ENCODE measurements at regions not wholly inside any gene's neighbourhood (a gene's known extent, or its start where the extent isn't known, plus 50 kb on each side); places are given as distances from the start of the nearest gene placed in this dataset.
"Not testable (repeated sequence)": the region's sequence is repeated elsewhere in the genome, so short reads cannot be mapped to it uniquely, and the experiment has no call there.

DNA sequence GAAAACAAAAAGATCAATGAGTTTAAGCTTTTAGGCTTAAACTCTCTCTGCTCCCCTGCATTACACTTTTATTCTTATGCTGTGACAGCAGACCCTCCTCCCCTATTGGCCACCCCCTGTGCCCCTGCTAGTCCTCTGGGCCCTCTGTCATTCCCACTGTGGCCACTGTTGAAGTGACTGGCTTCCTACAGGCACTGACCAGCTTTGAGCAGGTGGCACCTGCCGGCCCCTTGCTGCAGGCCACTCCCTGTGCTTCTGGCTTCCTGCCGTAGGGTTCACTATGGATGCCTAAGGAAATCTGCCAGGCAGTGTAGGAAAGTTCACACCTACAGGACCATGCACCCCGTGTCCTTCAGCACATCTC lies 156.5 kb upstream of the L3MBTL4 start:
- peaks cover 3% of the 10 kb centered on the region for H3K9me3 Mint-ChIP-seq
- H3K27me3 Mint-ChIP-seq = no peaks in the 10 kb centered on the region
- no peak overlapping the region for H3K27ac Mint-ChIP-seq
- CTCF ChIA-PET = no interaction called here
- no peaks in the 10 kb centered on the region for H3K36me3 Mint-ChIP-seq
- H3K4me1 Mint-ChIP-seq = no peaks in the 10 kb centered on the region
- no peak for DNase-seq
- no peak overlapping the region for H3K4me3 Mint-ChIP-seq

DNA sequence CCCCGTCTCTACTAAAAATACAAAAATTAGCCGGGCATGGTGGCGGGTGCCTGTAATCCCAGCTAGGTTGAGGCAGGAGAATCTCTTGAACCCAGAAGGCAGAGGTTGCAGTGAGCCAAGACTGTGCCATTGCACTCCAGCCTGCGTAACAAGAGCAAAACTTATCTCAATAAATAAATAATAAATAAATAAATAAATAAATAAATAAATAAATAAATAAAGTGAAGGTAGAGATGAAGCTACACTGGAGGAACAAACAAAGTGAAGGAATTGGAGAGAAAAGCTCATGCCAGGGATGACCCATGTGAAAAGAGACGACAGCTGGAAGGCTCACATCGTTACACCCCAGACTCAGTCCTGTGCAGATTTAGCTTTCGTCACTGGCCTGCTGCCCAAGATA lies 157.3 kb upstream of the ARHGAP28 start:
- CTCF ChIA-PET, H3K4me3 Mint-ChIP-seq, H3K27ac Mint-ChIP-seq, H3K4me1 Mint-ChIP-seq, H3K27me3 Mint-ChIP-seq, H3K36me3 Mint-ChIP-seq, H3K9me3 Mint-ChIP-seq, DNase-seq: not testable (repeated sequence)

DNA sequence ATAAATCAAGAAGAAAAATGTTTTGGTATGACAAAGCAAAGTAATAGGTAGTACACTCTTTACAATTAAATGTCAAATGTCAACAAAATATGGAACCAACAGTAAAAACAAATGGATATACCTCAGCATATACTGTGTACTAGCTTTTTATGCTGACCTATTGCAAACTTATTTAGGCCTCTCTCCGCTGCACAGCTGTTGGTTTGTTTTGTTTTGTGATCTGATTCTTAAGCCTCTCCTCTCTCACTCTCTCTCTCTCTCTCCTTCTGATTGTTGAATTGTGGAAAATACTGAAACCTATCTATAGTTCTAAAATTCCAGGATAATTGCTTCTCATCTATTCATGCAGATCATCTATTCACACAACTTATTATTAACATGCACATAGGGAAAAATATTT lies 154.9 kb upstream of the ARHGAP28 start:
- no peak overlapping the region for H3K27ac Mint-ChIP-seq
- no peaks in the 10 kb centered on the region for H3K36me3 Mint-ChIP-seq
- no peak overlapping the region for H3K4me3 Mint-ChIP-seq
- CTCF ChIA-PET = no interaction called here
- H3K4me1 Mint-ChIP-seq = no peaks in the 10 kb centered on the region
- no peaks in the 10 kb centered on the region for H3K27me3 Mint-ChIP-seq
- H3K9me3 Mint-ChIP-seq = peaks cover 3% of the 10 kb centered on the region
- DNase-seq = no peak

DNA sequence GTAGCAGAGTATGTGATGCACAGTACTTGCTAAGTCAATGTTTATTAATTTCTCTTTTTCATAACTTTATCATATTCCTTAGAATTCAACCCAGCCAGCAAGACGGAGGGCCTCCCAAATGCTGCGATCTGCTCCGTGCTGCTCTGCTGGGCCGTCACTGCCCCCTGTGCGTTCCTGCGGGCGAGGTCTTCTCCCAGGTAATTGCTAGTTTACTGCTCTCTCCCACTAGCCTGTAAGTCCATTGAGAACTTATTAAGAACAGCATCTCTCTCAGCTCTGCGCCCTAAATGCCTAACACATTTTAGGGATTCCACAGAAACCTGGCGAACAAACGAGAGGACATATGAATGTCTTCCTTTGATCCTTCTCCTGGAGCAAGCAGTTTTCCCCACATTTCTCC lies 153.6 kb upstream of the ARHGAP28 start:
- no peaks in the 10 kb centered on the region for H3K4me1 Mint-ChIP-seq
- no peak overlapping the region for H3K4me3 Mint-ChIP-seq
- H3K36me3 Mint-ChIP-seq = no peaks in the 10 kb centered on the region
- H3K9me3 Mint-ChIP-seq = peaks cover 3% of the 10 kb centered on the region
- H3K27me3 Mint-ChIP-seq = no peaks in the 10 kb centered on the region
- no peak overlapping the region for H3K27ac Mint-ChIP-seq
- no peak for DNase-seq
- CTCF ChIA-PET = no interaction called here

DNA sequence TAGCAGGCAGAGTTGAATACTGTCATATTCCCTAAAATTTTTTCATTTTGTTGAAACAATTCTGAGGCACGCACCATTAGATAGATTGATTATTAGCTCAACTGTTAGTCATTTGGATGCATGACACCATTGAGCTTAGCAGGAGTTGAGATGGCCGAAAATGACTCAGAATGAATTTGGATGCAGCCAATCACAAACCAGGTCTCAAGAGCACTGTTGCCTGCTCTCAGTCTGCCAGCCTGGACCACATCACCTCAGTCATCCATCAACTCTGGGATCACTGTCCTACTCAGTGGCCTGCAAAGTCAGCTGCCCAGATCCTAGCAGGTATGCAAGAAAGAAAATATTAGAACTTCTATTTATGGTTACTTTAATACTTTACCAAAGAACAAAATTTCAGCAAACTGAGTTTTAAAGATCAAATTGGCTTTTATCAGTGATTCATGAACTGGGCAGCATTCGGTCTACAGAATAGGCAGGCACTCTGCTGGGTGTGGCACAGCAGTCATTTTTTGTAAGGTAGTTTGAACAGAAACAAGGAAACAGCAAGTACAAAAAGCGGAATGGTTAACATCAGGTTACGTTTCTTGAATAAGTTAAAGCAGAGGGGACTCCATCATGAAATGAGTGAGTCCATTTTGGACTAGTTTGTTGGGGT lies 152.7 kb upstream of the ARHGAP28 start:
- no peak for DNase-seq
- H3K4me1 Mint-ChIP-seq = no peaks in the 10 kb centered on the region
- no peaks in the 10 kb centered on the region for H3K27me3 Mint-ChIP-seq
- no peak overlapping the region for H3K27ac Mint-ChIP-seq
- CTCF ChIA-PET = no interaction called here
- peaks cover 8% of the 10 kb centered on the region for H3K9me3 Mint-ChIP-seq
- no peaks in the 10 kb centered on the region for H3K36me3 Mint-ChIP-seq
- H3K4me3 Mint-ChIP-seq = no peak overlapping the region

DNA sequence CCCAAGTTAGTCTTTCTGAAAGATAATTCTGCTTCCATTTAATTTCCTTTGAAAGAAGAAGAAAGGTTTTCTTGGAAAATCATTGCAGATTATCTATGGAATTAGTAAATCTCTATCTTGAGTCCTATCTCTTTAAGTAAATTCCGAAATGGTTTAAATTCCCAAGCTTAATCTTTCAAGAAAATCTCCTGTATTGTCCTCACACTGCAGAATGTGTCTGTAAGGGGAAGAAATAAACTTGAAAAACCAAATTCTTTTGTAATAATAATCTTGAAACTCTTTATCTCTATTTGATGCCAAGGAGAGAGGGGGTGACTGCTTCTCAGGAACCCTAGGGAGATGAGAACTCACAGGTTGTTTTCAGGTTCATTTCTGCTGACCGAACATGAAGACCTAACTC lies 150.8 kb upstream of the ARHGAP28 start:
- CTCF ChIA-PET = no interaction called here
- no peaks in the 10 kb centered on the region for H3K27me3 Mint-ChIP-seq
- DNase-seq = no peak
- H3K4me1 Mint-ChIP-seq = no peaks in the 10 kb centered on the region
- no peak overlapping the region for H3K27ac Mint-ChIP-seq
- H3K9me3 Mint-ChIP-seq = peaks cover 9% of the 10 kb centered on the region
- H3K4me3 Mint-ChIP-seq = no peak overlapping the region
- no peaks in the 10 kb centered on the region for H3K36me3 Mint-ChIP-seq

DNA sequence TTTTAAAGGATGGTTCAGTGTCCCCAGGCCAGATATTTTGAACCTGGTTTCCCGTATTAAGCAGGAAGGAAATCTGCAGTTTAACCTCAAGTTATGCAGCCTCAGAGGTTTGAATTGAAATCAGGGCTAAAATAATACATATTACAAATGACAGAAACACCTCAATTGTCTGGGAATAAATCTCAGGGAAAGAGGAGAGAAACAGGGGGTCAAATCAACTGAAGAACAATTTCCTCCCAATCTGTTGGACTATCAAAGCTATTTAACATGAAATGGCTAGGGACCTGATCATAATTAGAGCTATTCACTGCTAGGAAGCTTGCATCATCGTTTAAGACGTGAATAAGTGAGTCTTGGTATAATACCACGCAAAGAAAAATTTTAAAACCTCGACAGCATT lies 150.0 kb upstream of the ARHGAP28 start:
- Mint-ChIP-seq H3K27me3 (no peaks in the 10 kb centered on the region), H3K4me3 (no peak overlapping the region), H3K27ac (no peak overlapping the region), H3K36me3 (no peaks in the 10 kb centered on the region), H3K4me1 (no peaks in the 10 kb centered on the region), H3K9me3 (peaks cover 9% of the 10 kb centered on the region)
- DNase-seq = no peak
- CTCF ChIA-PET = no interaction called here

DNA sequence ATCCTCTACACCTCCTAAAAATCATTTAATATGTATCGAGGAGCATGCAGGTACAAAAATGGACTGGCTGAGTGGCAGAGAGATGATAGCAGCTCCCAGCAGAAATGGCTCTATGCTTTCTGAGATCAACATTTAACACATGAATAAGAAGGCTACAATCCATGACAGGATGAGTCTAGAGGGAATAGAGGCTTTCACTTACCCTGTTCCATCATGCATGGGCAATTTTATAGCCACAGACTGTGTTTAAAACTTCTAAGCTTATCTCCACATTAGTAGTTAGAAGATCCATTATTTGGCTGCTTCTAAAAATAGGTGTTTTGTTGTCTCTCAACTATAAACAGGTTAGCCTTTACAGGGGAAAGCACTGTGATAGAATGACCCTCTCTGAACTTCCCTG lies 149.1 kb upstream of the ARHGAP28 start:
- H3K9me3 Mint-ChIP-seq = peaks cover 7% of the 10 kb centered on the region
- H3K27ac Mint-ChIP-seq = no peak overlapping the region
- H3K4me3 Mint-ChIP-seq = no peak overlapping the region
- no peaks in the 10 kb centered on the region for H3K36me3 Mint-ChIP-seq
- no peaks in the 10 kb centered on the region for H3K27me3 Mint-ChIP-seq
- no peak for DNase-seq
- no peaks in the 10 kb centered on the region for H3K4me1 Mint-ChIP-seq
- CTCF ChIA-PET = no interaction called here

DNA sequence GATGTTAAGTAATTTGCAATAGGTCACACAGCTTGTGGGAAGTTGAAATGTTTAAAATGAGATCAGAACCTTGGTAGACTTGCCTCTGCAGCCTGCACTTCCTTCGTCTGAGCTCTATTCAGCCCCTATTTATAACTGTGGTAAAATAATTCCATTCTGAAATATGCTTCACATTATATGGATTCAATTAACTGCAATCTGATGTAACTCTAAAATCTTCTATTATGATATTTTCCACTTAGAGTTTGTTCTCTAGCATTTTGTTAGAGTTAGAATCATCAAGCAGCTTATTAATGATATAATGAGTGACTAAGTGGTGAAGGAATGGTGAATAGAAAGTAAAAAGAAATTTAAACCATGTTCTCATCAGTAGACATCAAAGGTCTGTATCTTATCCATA lies 139.6 kb upstream of the ARHGAP28 start:
- Mint-ChIP-seq H3K4me3 (no peak overlapping the region), H3K27me3 (no peaks in the 10 kb centered on the region), H3K4me1 (no peaks in the 10 kb centered on the region), H3K9me3 (no peaks in the 10 kb centered on the region), H3K36me3 (no peaks in the 10 kb centered on the region), H3K27ac (no peak overlapping the region)
- CTCF ChIA-PET = no interaction called here
- DNase-seq = no peak

DNA sequence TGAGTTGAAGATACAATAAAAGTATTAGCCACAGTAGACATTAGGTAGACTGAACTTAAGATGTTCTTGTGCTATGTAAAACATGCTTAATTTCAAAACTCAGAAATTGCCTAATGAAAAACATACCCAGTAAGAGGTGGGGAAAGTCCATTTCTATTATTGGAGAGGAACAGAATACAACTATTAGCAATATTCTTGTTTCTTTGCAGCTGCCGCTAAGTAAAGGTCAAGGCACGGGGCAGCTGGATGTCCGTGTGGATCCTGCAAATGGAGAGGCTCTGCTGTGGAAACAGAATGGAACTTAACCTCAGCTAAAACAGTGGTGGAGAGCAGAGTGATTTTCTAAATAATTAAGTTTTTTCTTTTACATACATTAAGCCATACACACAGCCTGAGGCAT lies 139.2 kb upstream of the ARHGAP28 start:
- H3K36me3 Mint-ChIP-seq = no peaks in the 10 kb centered on the region
- DNase-seq = no peak
- no peaks in the 10 kb centered on the region for H3K27me3 Mint-ChIP-seq
- no peaks in the 10 kb centered on the region for H3K4me1 Mint-ChIP-seq
- H3K27ac Mint-ChIP-seq = no peak overlapping the region
- CTCF ChIA-PET = no interaction called here
- H3K9me3 Mint-ChIP-seq = no peaks in the 10 kb centered on the region
- no peak overlapping the region for H3K4me3 Mint-ChIP-seq

DNA sequence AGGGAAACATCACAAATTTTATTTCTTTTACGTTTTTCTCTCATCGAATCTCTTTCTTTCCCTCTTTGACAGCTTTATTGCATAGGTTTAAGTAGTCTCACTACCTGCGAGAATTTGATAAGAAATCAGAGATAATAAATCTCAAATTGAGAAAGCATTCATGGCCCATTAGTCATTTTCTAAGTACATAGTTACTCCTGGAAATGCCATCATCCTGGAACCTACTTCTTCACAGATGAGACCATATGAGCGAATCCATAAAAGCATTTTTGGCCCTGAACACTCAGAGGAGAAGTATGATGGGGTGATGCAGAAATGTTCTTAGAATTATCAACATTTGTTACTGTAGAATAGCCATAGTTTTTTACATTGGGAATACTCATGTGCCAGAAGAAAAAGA lies 138.0 kb upstream of the ARHGAP28 start:
- Mint-ChIP-seq H3K27me3 (no peaks in the 10 kb centered on the region), H3K36me3 (no peaks in the 10 kb centered on the region), H3K27ac (no peak overlapping the region), H3K4me1 (no peaks in the 10 kb centered on the region), H3K4me3 (no peak overlapping the region), H3K9me3 (peaks cover 2% of the 10 kb centered on the region)
- no peak for DNase-seq
- CTCF ChIA-PET = no interaction called here

DNA sequence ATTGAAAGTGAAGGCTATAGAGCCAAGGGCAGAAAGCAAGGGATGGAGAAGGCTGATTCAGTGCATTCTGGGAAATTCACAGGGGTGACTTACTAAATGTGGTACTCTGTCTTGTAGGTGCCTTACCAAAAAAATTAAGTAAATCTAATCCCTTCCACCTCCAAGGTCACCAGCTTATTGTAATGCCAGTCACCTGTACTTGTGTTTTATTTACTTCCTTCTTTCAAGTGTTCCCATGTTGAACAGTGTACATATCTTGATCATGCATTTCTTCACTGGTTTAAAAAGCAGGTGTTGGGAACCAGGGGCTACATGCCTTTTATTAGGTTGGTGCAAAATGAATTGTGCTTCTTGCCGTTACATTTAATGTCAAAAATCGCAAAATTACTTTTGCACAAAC lies 137.0 kb upstream of the ARHGAP28 start:
- peaks cover 2% of the 10 kb centered on the region for H3K9me3 Mint-ChIP-seq
- H3K27me3 Mint-ChIP-seq = no peaks in the 10 kb centered on the region
- no peak overlapping the region for H3K4me3 Mint-ChIP-seq
- H3K27ac Mint-ChIP-seq = no peak overlapping the region
- no peak for DNase-seq
- CTCF ChIA-PET = no interaction called here
- no peaks in the 10 kb centered on the region for H3K36me3 Mint-ChIP-seq
- no peaks in the 10 kb centered on the region for H3K4me1 Mint-ChIP-seq

DNA sequence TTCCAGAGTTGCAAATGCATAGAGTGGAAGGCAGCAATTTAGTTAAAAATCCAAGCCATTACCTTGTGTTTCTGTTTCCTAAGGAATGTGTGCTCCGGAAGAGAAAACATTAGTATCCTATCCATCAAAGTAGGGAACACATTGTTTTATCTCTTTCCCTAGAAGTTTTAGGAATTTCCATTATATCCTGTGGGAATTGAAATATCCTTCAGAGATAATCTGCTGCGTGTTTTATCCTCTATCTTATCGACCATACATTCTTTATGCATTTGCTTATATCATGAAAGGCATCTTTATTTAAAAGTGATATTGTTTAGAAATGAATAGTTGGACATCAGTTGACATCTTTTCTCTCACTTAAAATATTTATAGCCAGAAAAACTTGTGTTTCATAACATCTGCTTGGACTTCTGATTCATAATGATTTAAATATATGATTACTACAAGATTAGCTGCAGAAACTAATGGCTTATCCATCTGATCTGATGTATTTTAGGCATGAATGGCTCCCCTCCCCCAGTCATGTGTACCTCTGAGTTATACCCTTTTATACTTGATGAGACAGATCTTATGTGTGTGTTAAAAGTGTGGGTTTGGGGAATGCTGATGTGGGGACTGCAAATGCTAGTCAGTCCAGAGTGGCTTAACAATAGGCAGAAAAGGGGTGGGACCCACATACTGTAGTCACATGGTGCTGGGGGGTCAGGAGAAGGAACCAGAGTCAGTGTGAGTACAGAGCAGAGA lies 136.2 kb upstream of the ARHGAP28 start:
- Mint-ChIP-seq H3K4me1 (no peaks in the 10 kb centered on the region), H3K27me3 (no peaks in the 10 kb centered on the region), H3K36me3 (no peaks in the 10 kb centered on the region), H3K4me3 (no peak overlapping the region), H3K27ac (no peak overlapping the region), H3K9me3 (peaks cover 4% of the 10 kb centered on the region)
- CTCF ChIA-PET = no interaction called here
- DNase-seq = no peak

DNA sequence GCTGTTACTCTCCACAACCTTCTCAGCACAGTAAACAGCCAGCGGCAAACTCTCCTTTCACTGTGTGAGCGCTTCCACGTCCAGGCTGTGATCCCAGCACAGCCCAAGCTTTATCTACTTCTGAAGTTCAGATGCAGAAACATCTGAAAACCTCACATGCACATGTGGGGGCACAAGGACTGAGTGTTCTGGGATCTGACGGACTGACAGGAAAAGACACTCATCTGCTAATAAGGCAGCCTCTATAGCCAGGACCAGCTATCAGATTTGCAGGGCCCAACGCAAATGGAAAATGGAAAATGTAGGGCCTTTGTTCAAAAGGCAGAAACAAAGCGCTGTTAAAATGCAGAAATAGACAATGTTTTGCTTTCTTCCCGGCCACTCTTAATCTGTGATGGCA lies 133.8 kb upstream of the ARHGAP28 start:
- Mint-ChIP-seq H3K36me3 (no peaks in the 10 kb centered on the region), H3K4me3 (no peak overlapping the region), H3K4me1 (no peaks in the 10 kb centered on the region), H3K27ac (no peak overlapping the region), H3K9me3 (peaks cover 4% of the 10 kb centered on the region), H3K27me3 (no peaks in the 10 kb centered on the region)
- no peak for DNase-seq
- CTCF ChIA-PET = no interaction called here

DNA sequence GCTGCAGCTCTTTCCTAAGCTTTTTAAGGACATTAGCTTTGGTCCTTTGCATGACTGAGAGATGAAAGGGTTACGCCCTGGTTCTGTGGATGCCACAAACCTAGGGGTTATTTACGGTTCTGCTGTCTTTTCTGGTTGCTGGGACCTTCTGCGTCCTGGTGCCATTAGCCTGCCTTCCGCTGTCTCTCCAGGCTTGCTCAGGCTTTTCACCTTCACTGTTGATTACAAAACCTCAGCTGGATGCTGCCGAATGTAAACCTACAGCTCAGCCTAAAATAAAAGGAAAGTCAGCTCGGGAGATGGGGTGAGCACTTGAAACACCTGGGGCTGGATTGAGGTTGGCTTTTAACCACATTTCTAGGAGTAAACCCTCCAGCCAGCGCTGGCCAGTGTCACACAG lies 130.9 kb upstream of the ARHGAP28 start:
- Mint-ChIP-seq H3K27ac (no peak overlapping the region), H3K4me1 (no peaks in the 10 kb centered on the region), H3K4me3 (no peak overlapping the region), H3K27me3 (no peaks in the 10 kb centered on the region), H3K9me3 (peaks cover 4% of the 10 kb centered on the region), H3K36me3 (no peaks in the 10 kb centered on the region)
- CTCF ChIA-PET = no interaction called here
- no peak for DNase-seq

Data from activated naive CD4-positive, alpha-beta T cell treated with anti-CD3 and anti-CD28 coated beads, Interleukin-2, amount 10 ng/mL, durations not matched to agents 7 days and 5 days (primary cell).